ENCODE measurements at regions not wholly inside any gene's neighbourhood (a gene's known extent, or its start where the extent isn't known, plus 50 kb on each side); places are given as distances from the start of the nearest gene placed in this dataset.

DNA sequence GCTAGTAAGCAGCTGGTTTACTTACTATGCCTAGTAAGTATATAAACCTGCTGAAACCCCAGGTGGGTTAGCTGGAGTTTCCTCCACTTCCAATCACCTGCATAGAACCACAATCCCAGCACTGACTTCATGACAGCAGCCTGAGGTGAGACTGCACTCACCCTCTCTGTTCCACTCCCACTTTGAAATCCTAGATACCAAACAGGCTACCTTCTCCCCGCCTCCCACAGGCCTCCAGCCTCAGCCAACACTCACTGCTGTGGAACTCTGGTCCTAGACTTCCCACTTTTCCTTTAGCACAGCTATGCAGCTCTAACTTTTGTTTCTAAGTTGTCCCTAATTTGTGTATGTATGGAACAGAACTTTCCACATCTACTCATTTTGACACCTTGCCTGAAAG lies 149.7 kb upstream of the ARID1B start:
- intact Hi-C loops (cut with DNase I, micrococcal nuclease), result no loop called here
- DNase-seq (no peak), ATAC-seq (no peak)
- TF ChIP-seq, protein P1, sequence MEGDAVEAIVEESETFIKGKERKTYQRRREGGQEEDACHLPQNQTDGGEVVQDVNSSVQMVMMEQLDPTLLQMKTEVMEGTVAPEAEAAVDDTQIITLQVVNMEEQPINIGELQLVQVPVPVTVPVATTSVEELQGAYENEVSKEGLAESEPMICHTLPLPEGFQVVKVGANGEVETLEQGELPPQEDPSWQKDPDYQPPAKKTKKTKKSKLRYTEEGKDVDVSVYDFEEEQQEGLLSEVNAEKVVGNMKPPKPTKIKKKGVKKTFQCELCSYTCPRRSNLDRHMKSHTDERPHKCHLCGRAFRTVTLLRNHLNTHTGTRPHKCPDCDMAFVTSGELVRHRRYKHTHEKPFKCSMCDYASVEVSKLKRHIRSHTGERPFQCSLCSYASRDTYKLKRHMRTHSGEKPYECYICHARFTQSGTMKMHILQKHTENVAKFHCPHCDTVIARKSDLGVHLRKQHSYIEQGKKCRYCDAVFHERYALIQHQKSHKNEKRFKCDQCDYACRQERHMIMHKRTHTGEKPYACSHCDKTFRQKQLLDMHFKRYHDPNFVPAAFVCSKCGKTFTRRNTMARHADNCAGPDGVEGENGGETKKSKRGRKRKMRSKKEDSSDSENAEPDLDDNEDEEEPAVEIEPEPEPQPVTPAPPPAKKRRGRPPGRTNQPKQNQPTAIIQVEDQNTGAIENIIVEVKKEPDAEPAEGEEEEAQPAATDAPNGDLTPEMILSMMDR (IDR thresholded peaks at IDR 0.05), result no peak
- Histone ChIP-seq H3K4me3 (no peak overlapping the region), H3K36me3 (ENCODE audit: low read depth) (no peaks in the 10 kb centered on the region), H3K9me3 (no peaks in the 10 kb centered on the region), H3K4me1 (ENCODE audit: low read depth) (no peaks in the 10 kb centered on the region)

DNA sequence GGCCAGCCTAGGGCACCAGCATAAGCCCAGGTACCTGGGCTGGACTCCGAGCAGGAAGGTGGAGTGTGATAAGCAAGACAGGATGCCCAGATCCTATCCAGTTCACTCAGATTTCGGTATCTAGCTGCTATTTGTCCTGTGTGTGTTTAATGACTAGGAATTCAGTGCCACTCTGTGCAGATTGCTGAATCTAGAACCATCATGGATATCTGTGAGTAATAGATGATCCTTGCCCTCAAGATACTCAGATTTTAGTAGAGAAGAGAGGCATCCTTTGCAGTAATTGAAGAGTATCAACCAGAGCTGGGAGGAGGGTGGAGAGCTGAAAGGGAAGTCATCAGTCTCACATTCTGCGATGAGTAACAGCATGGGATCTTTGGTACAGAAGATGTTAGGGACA lies 155.0 kb upstream of the ARID1B start:
- Histone ChIP-seq H3K9me3 (no peaks in the 10 kb centered on the region), H3K4me1 (ENCODE audit: low read depth) (no peaks in the 10 kb centered on the region), H3K36me3 (ENCODE audit: low read depth) (no peaks in the 10 kb centered on the region), H3K4me3 (no peak overlapping the region)
- TF ChIP-seq, protein P1 (IDR thresholded peaks at IDR 0.05), result no peak
- no peak for ATAC-seq
- intact Hi-C loops (cut with DNase I, micrococcal nuclease), result no loop called here
- no peak for DNase-seq

GRCh38 chr6:156620331-156620730 lies 156.8 kb upstream of the ARID1B start:
- DNase-seq, result no peak

DNA sequence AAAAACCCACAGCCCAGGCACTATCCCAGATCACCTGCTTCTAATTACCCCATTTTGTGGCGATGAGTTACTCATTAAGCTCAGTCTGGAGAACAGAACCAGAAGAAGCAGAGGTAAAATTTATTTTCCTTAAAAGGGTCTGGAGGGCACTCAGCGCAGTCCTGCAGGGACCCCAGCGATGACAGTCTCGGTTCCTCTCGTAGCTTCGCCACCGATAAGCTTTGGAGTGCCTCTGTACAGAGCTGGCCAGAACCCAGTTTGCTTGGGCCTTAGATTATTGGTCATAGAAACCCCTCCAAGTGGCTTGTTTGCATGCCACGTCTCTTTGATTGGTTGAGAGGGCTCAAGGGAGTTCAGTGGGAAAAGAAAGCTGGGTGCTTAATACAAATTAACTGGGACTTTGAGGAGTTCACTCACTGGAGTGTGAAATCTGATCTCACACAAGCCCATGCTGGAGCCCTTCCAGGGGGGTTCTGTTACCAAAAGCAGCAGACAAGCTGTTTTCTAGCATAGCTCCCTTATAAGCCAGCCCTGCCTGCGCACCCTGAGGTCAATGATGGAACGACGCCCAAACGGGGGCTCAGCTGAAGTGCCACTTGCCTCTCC lies 158.5 kb upstream of the ARID1B start:
- DNase-seq, result no peak
- ATAC-seq, result peak; percentile 43
- H3K9me3 ChIP-seq, result peaks cover 6% of the 10 kb centered on the region
- H3K4me3 ChIP-seq, result no peak overlapping the region
- no peaks in the 10 kb centered on the region for H3K36me3 ChIP-seq (ENCODE audit: low read depth)
- intact Hi-C loops (cut with DNase I, micrococcal nuclease), result no loop called here
- H3K4me1 ChIP-seq (ENCODE audit: low read depth), result no peaks in the 10 kb centered on the region
- TF ChIP-seq, protein P1 (IDR thresholded peaks at IDR 0.05), result no peak

More at GRCh38 chr6:156620331-156620730, 156.8 kb upstream of the ARID1B start:
- TF ChIP-seq, protein P1 (IDR thresholded peaks at IDR 0.05), result no peak
- no peaks in the 10 kb centered on the region for H3K9me3 ChIP-seq
- ATAC-seq, result no peak
- H3K4me3 ChIP-seq, result no peak overlapping the region
- H3K36me3 ChIP-seq (ENCODE audit: low read depth), result no peaks in the 10 kb centered on the region
- H3K4me1 ChIP-seq (ENCODE audit: low read depth), result no peaks in the 10 kb centered on the region
- intact Hi-C loops (cut with DNase I, micrococcal nuclease), result no loop called here

- DNase-seq (no peak), ATAC-seq (no peak)
- H3K4me1 ChIP-seq (ENCODE audit: low read depth), result no peaks in the 10 kb centered on the region
- TF ChIP-seq, protein P1 (IDR thresholded peaks at IDR 0.05), result no peak
- H3K9me3 ChIP-seq, result peaks cover 6% of the 10 kb centered on the region
- intact Hi-C loops (cut with DNase I, micrococcal nuclease), result no loop called here
- no peak overlapping the region for H3K4me3 ChIP-seq
- H3K36me3 ChIP-seq (ENCODE audit: low read depth), result no peaks in the 10 kb centered on the region
Measured at GRCh38 chr6:156617941-156618340, 159.2 kb upstream of the ARID1B start.

GRCh38 chr6:156617376-156617775 lies 159.8 kb upstream of the ARID1B start:
- peak; percentile 78 to 90 (median 82) for DNase-seq
- TF ChIP-seq, protein P1 (IDR thresholded peaks at IDR 0.05), result no peak
- ATAC-seq, result peak; percentile 96
- intact Hi-C loops (cut with DNase I, micrococcal nuclease), result no loop called here
- Histone ChIP-seq H3K9me3 (peaks cover 9% of the 10 kb centered on the region), H3K4me1 (ENCODE audit: low read depth) (no peaks in the 10 kb centered on the region), H3K36me3 (ENCODE audit: low read depth) (no peaks in the 10 kb centered on the region), H3K4me3 (no peak overlapping the region)

All from mucosa of descending colon (tissue), 3 donors.